ENCODE measurements at regions not wholly inside any gene's neighbourhood (a gene's known extent, or its start where the extent isn't known, plus 50 kb on each side); places are given as distances from the start of the nearest gene placed in this dataset.
"Not testable (repeated sequence)": the region's sequence is repeated elsewhere in the genome, so short reads cannot be mapped to it uniquely, and the experiment has no call there.

GRCh38 chr16:8403978-8404749, 186.1 kb downstream of the TMEM114 start:
- no peak overlapping the region for H3K4me3 Mint-ChIP-seq
- peaks cover 48% of the 10 kb centered on the region for H3K27me3 Mint-ChIP-seq (ENCODE audit: low read depth)
- no peaks in the 10 kb centered on the region for H3K9me3 Mint-ChIP-seq
- no peak for TF ChIP-seq CTCF (conservative IDR thresholded peaks at IDR 0.05)
- H3K27ac Mint-ChIP-seq (ENCODE audit: unreplicated experiment): no peak overlapping the region
- DNase-seq (ENCODE audit: low read depth, low spot score): no peak
- no peaks in the 10 kb centered on the region for H3K4me1 Mint-ChIP-seq
- H3K36me3 Mint-ChIP-seq (ENCODE audit: low read depth): no peaks in the 10 kb centered on the region

GRCh38 chr16:8402981-8403843, 187.1 kb downstream of the TMEM114 start:
- H3K4me1 Mint-ChIP-seq: no peaks in the 10 kb centered on the region
- H3K4me3 Mint-ChIP-seq: no peak overlapping the region
- TF ChIP-seq CTCF (conservative IDR thresholded peaks at IDR 0.05): no peak
- H3K27ac Mint-ChIP-seq (ENCODE audit: unreplicated experiment): no peak overlapping the region
- H3K27me3 Mint-ChIP-seq (ENCODE audit: low read depth): peaks cover 46% of the 10 kb centered on the region
- no peak for DNase-seq (ENCODE audit: low read depth, low spot score)
- H3K36me3 Mint-ChIP-seq (ENCODE audit: low read depth): no peaks in the 10 kb centered on the region
- H3K9me3 Mint-ChIP-seq: no peaks in the 10 kb centered on the region

- not testable (repeated sequence) for DNase-seq (ENCODE audit: low read depth, low spot score); H3K4me1 Mint-ChIP-seq; H3K36me3 Mint-ChIP-seq (ENCODE audit: low read depth); H3K9me3 Mint-ChIP-seq; H3K27ac Mint-ChIP-seq (ENCODE audit: unreplicated experiment); H3K4me3 Mint-ChIP-seq
- peaks cover 51% of the 10 kb centered on the region for H3K27me3 Mint-ChIP-seq (ENCODE audit: low read depth)
These were observed 189.6 kb downstream of the TMEM114 start for GRCh38 chr16:8400683-8401082.

GRCh38 chr16:8398548-8398947, 191.8 kb downstream of the TMEM114 start:
- no peaks in the 10 kb centered on the region for H3K9me3 Mint-ChIP-seq
- peaks cover 45% of the 10 kb centered on the region for H3K27me3 Mint-ChIP-seq (ENCODE audit: low read depth)
- DNase-seq (ENCODE audit: low read depth, low spot score): no peak
- no peaks in the 10 kb centered on the region for H3K4me1 Mint-ChIP-seq
- H3K27ac Mint-ChIP-seq (ENCODE audit: unreplicated experiment): no peak overlapping the region
- H3K36me3 Mint-ChIP-seq (ENCODE audit: low read depth): no peaks in the 10 kb centered on the region
- no peak overlapping the region for H3K4me3 Mint-ChIP-seq
- no peak for TF ChIP-seq CTCF (conservative IDR thresholded peaks at IDR 0.05)

GRCh38 chr16:8397223-8397622, 193.1 kb downstream of the TMEM114 start:
- H3K27ac Mint-ChIP-seq (ENCODE audit: unreplicated experiment): no peak overlapping the region
- H3K9me3 Mint-ChIP-seq: no peaks in the 10 kb centered on the region
- TF ChIP-seq CTCF (conservative IDR thresholded peaks at IDR 0.05): no peak
- H3K36me3 Mint-ChIP-seq (ENCODE audit: low read depth): no peaks in the 10 kb centered on the region
- no peaks in the 10 kb centered on the region for H3K4me1 Mint-ChIP-seq
- H3K27me3 Mint-ChIP-seq (ENCODE audit: low read depth): peaks cover 44% of the 10 kb centered on the region
- no peak for DNase-seq (ENCODE audit: low read depth, low spot score)
- H3K4me3 Mint-ChIP-seq: no peak overlapping the region

GRCh38 chr16:8396463-8396862, 193.8 kb downstream of the TMEM114 start:
- no peak overlapping the region for H3K27ac Mint-ChIP-seq (ENCODE audit: unreplicated experiment)
- no peaks in the 10 kb centered on the region for H3K9me3 Mint-ChIP-seq
- no peaks in the 10 kb centered on the region for H3K4me1 Mint-ChIP-seq
- no peaks in the 10 kb centered on the region for H3K36me3 Mint-ChIP-seq (ENCODE audit: low read depth)
- DNase-seq (ENCODE audit: low read depth, low spot score): no peak
- H3K4me3 Mint-ChIP-seq: no peak overlapping the region
- peaks cover 44% of the 10 kb centered on the region for H3K27me3 Mint-ChIP-seq (ENCODE audit: low read depth)
- TF ChIP-seq CTCF (conservative IDR thresholded peaks at IDR 0.05): no peak

Measured in neural crest cell (in vitro differentiated cells).